ENCODE measurements at regions not wholly inside any gene's neighbourhood (a gene's known extent, or its start where the extent isn't known, plus 50 kb on each side); places are given as distances from the start of the nearest gene placed in this dataset.

GRCh38 chr4:12902735-12903134, 581.4 kb downstream of the RAB28 start:
- H3K27me3 ChIP-seq (ENCODE audit: control insufficient read depth in 2 of 2, insufficient read depth in 2 of 2, low read length in 2 of 2): no peaks in the 10 kb centered on the region
- H3K27ac Mint-ChIP-seq: no peak overlapping the region
- H3K27ac ChIP-seq (ENCODE audit: low read depth, low read length): no peak overlapping the region
- H3K4me3 Mint-ChIP-seq: no peak overlapping the region
- no peaks in the 10 kb centered on the region for H3K4me1 Mint-ChIP-seq
- no peak for ATAC-seq
- no peaks in the 10 kb centered on the region for H3K9me3 ChIP-seq (ENCODE audit: control insufficient read depth in 2 of 3, low read length in 3 of 3)
- H3K27me3 Mint-ChIP-seq: peaks cover 0 to 7% (median 4%) of the 10 kb centered on the region in 5 donors
- no peaks in the 10 kb centered on the region for H3K36me3 ChIP-seq (ENCODE audit: control insufficient read depth in 2 of 3, insufficient read depth in 3 of 3, low read length in 3 of 3)
- CTCF ChIA-PET: no interaction called here
- peaks cover 0 to 11% (median 2%) of the 10 kb centered on the region in 11 donors for H3K9me3 Mint-ChIP-seq
- no peak overlapping the region for H3K4me3 ChIP-seq (ENCODE audit: low read length)
- no peaks in the 10 kb centered on the region for H3K4me1 ChIP-seq (ENCODE audit: control insufficient read depth in 2 of 2, insufficient read depth in 2 of 2, low read length in 2 of 2)
- no peak for DNase-seq
- intact Hi-C loops (cut with micrococcal nuclease): no loop called here
- POLR2A ChIA-PET: no interaction called here
- H3K36me3 Mint-ChIP-seq: no peaks in the 10 kb centered on the region

- Mint-ChIP-seq H3K4me3 (no peak overlapping the region), H3K27ac (no peak overlapping the region), H3K9me3 (peaks cover 0 to 6% (median 1%) of the 10 kb centered on the region in 11 donors), H3K4me1 (no peaks in the 10 kb centered on the region), H3K36me3 (no peaks in the 10 kb centered on the region), H3K27me3 (peaks cover 0 to 7% (median 4%) of the 10 kb centered on the region in 5 donors)
- Histone ChIP-seq H3K4me1 (ENCODE audit: control insufficient read depth in 2 of 2, insufficient read depth in 2 of 2, low read length in 2 of 2) (no peaks in the 10 kb centered on the region), H3K27me3 (ENCODE audit: control insufficient read depth in 2 of 2, insufficient read depth in 2 of 2, low read length in 2 of 2) (no peaks in the 10 kb centered on the region), H3K9me3 (ENCODE audit: control insufficient read depth in 2 of 3, low read length in 3 of 3) (no peaks in the 10 kb centered on the region), H3K36me3 (ENCODE audit: control insufficient read depth in 2 of 3, insufficient read depth in 3 of 3, low read length in 3 of 3) (no peaks in the 10 kb centered on the region), H3K27ac (ENCODE audit: low read depth, low read length) (no peak overlapping the region), H3K4me3 (ENCODE audit: low read length) (no peak overlapping the region)
- ATAC-seq (no peak), DNase-seq (no peak)
- CTCF ChIA-PET: no interaction called here
- POLR2A ChIA-PET: no interaction called here
- intact Hi-C loops (cut with micrococcal nuclease): no loop called here
These were observed 586.2 kb downstream of the RAB28 start for GRCh38 chr4:12897954-12898353.

GRCh38 chr4:12894062-12894461, 590.1 kb downstream of the RAB28 start:
- Histone ChIP-seq H3K27me3 (ENCODE audit: control insufficient read depth in 2 of 2, insufficient read depth in 2 of 2, low read length in 2 of 2) (no peaks in the 10 kb centered on the region), H3K27ac (ENCODE audit: low read depth, low read length) (no peak overlapping the region), H3K4me3 (ENCODE audit: low read length) (no peak overlapping the region), H3K36me3 (ENCODE audit: control insufficient read depth in 2 of 3, insufficient read depth in 3 of 3, low read length in 3 of 3) (no peaks in the 10 kb centered on the region), H3K9me3 (ENCODE audit: control insufficient read depth in 2 of 3, low read length in 3 of 3) (no peaks in the 10 kb centered on the region), H3K4me1 (ENCODE audit: control insufficient read depth in 2 of 2, insufficient read depth in 2 of 2, low read length in 2 of 2) (no peaks in the 10 kb centered on the region)
- no peak overlapping the region for H3K27ac Mint-ChIP-seq
- intact Hi-C loops (cut with micrococcal nuclease): no loop called here
- H3K36me3 Mint-ChIP-seq: no peaks in the 10 kb centered on the region
- ATAC-seq (no peak), DNase-seq (no peak)
- POLR2A ChIA-PET: no interaction called here
- H3K4me1 Mint-ChIP-seq: no peaks in the 10 kb centered on the region
- CTCF ChIA-PET: no interaction called here
- H3K9me3 Mint-ChIP-seq: peaks cover 0 to 4% (median 0%) of the 10 kb centered on the region in 11 donors
- H3K27me3 Mint-ChIP-seq: no peaks in the 10 kb centered on the region
- H3K4me3 Mint-ChIP-seq: no peak overlapping the region

GRCh38 chr4:12889054-12889453, 595.1 kb downstream of the RAB28 start:
- no peak for ATAC-seq
- Mint-ChIP-seq H3K27ac (no peak overlapping the region), H3K27me3 (no peaks in the 10 kb centered on the region), H3K9me3 (peaks cover 0 to 19% (median 6%) of the 10 kb centered on the region in 11 donors), H3K4me3 (no peak overlapping the region), H3K4me1 (no peaks in the 10 kb centered on the region), H3K36me3 (peaks cover 0 to 12% (median 0%) of the 10 kb centered on the region in 5 donors)
- H3K27ac ChIP-seq (ENCODE audit: low read depth, low read length): no peak overlapping the region
- no peaks in the 10 kb centered on the region for H3K9me3 ChIP-seq (ENCODE audit: control insufficient read depth in 2 of 3, low read length in 3 of 3)
- no peak for DNase-seq
- H3K4me1 ChIP-seq (ENCODE audit: control insufficient read depth in 2 of 2, insufficient read depth in 2 of 2, low read length in 2 of 2): no peaks in the 10 kb centered on the region
- intact Hi-C loops (cut with micrococcal nuclease): no loop called here
- POLR2A ChIA-PET: no interaction called here
- no peak overlapping the region for H3K4me3 ChIP-seq (ENCODE audit: low read length)
- H3K36me3 ChIP-seq (ENCODE audit: control insufficient read depth in 2 of 3, insufficient read depth in 3 of 3, low read length in 3 of 3): no peaks in the 10 kb centered on the region
- no peaks in the 10 kb centered on the region for H3K27me3 ChIP-seq (ENCODE audit: control insufficient read depth in 2 of 2, insufficient read depth in 2 of 2, low read length in 2 of 2)
- CTCF ChIA-PET: no interaction called here

- no peaks in the 10 kb centered on the region for H3K27me3 Mint-ChIP-seq
- no peak overlapping the region for H3K4me3 Mint-ChIP-seq
- no peaks in the 10 kb centered on the region for H3K36me3 ChIP-seq (ENCODE audit: control insufficient read depth in 2 of 3, insufficient read depth in 3 of 3, low read length in 3 of 3)
- ATAC-seq (no peak), DNase-seq (no peak)
- H3K9me3 Mint-ChIP-seq: peaks cover 0 to 19% (median 6%) of the 10 kb centered on the region in 11 donors
- H3K36me3 Mint-ChIP-seq: peaks cover 0 to 12% (median 0%) of the 10 kb centered on the region in 5 donors
- no peaks in the 10 kb centered on the region for H3K27me3 ChIP-seq (ENCODE audit: control insufficient read depth in 2 of 2, insufficient read depth in 2 of 2, low read length in 2 of 2)
- H3K9me3 ChIP-seq (ENCODE audit: control insufficient read depth in 2 of 3, low read length in 3 of 3): no peaks in the 10 kb centered on the region
- no peak overlapping the region for H3K27ac Mint-ChIP-seq
- ChIA-PET POLR2A (no interaction called here), CTCF (no interaction called here)
- H3K4me1 ChIP-seq (ENCODE audit: control insufficient read depth in 2 of 2, insufficient read depth in 2 of 2, low read length in 2 of 2): no peaks in the 10 kb centered on the region
- H3K4me1 Mint-ChIP-seq: no peaks in the 10 kb centered on the region
- no peak overlapping the region for H3K4me3 ChIP-seq (ENCODE audit: low read length)
- no peak overlapping the region for H3K27ac ChIP-seq (ENCODE audit: low read depth, low read length)
- intact Hi-C loops (cut with micrococcal nuclease): no loop called here
These were observed 599.0 kb downstream of the RAB28 start for GRCh38 chr4:12884846-12885796.

GRCh38 chr4:12881945-12882584, 602.1 kb downstream of the RAB28 start:
- POLR2A ChIA-PET: no interaction called here
- no peaks in the 10 kb centered on the region for H3K4me1 Mint-ChIP-seq

More at GRCh38 chr4:12881945-12882584, 602.1 kb downstream of the RAB28 start:
- H3K4me3 Mint-ChIP-seq: no peak overlapping the region
- no peak for DNase-seq
- Histone ChIP-seq H3K4me1 (ENCODE audit: control insufficient read depth in 2 of 2, insufficient read depth in 2 of 2, low read length in 2 of 2) (no peaks in the 10 kb centered on the region), H3K27me3 (ENCODE audit: control insufficient read depth in 2 of 2, insufficient read depth in 2 of 2, low read length in 2 of 2) (no peaks in the 10 kb centered on the region), H3K9me3 (ENCODE audit: control insufficient read depth in 2 of 3, low read length in 3 of 3) (no peaks in the 10 kb centered on the region), H3K36me3 (ENCODE audit: control insufficient read depth in 2 of 3, insufficient read depth in 3 of 3, low read length in 3 of 3) (no peaks in the 10 kb centered on the region), H3K27ac (ENCODE audit: low read depth, low read length) (no peak overlapping the region), H3K4me3 (ENCODE audit: low read length) (no peak overlapping the region)
- intact Hi-C loops (cut with micrococcal nuclease): no loop called here
- no peak for ATAC-seq
- peaks cover 0 to 5% (median 0%) of the 10 kb centered on the region in 5 donors for H3K36me3 Mint-ChIP-seq
- H3K9me3 Mint-ChIP-seq: peaks cover 0 to 15% (median 6%) of the 10 kb centered on the region in 11 donors
- CTCF ChIA-PET: no interaction called here
- H3K27ac Mint-ChIP-seq: no peak overlapping the region
- no peaks in the 10 kb centered on the region for H3K27me3 Mint-ChIP-seq

Data from naive thymus-derived CD4-positive, alpha-beta T cell (primary cell).